HG03460 (cell line): ENCODE measurements at regions not wholly inside any gene's neighbourhood (a gene's known extent, or its start where the extent isn't known, plus 50 kb on each side); places are given as distances from the start of the nearest gene placed in this dataset.
"Not testable (repeated sequence)": the region's sequence is repeated elsewhere in the genome, so short reads cannot be mapped to it uniquely, and the experiment has no call there.

Source experiments
- ATAC-seq: cut with Tn5 transposase; IDR thresholded peaks from one replicate; pipeline ENCODE4 v1.9.1; 2021; ENCODE audit not compliant: unreplicated experiment

DNA sequence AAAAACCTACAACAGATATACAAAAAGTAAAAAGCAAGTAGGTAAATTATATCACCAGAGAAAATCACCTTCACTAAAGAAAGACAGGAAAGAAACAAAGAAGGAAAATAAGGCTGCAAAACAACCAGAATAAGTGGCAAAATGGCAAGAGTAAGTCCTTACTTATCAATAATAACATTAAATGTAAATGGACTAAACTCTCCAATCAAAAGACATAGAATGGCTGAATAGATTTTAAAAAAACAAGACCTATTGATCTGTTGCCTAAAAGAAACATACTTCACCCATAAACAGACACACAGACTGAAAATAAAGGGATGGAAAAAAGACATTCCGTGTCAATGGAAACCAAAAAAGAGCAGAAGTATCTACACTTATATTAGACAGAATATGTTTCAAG, 695.7 kb upstream of the FAT3 start:
- no peak for ATAC-seq

DNA sequence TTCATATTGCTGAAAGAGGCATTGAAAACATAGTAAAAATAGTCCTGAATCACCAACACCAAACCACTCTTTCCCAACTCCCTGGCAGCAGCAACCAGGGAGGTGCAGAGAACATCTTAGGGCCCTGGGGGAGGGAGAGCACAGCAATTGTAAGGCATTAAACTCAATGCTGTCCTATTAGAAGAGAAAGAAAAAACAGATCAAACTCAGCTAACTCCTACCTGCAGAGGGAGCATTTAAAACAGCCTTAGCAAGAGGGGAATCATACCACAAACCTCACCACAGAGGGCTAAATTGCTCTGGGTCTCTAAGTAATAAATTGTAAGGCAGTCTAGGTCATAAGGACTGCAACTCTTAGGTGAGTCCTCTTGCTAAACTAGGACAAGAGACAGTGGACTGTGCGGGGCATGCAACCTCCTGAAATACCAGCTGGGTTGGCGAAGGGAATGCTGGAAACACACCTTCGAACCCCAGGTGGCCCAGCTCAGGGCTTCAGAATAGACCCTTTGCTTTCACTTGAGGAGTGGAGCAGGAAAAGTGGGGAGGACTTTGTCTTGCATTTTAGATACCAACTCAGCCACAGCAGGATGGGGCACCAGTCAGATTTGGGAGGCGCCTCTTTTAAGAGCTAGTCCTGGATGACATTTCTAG, 697.1 kb upstream of the FAT3 start:
- no peak for ATAC-seq

GRCh38 chr11:91513734-91514133, 710.9 kb upstream of the FAT3 start:
- ATAC-seq, result no peak

- ATAC-seq, result no peak
These were observed 726.8 kb upstream of the FAT3 start for GRCh38 chr11:91497847-91498246.

DNA sequence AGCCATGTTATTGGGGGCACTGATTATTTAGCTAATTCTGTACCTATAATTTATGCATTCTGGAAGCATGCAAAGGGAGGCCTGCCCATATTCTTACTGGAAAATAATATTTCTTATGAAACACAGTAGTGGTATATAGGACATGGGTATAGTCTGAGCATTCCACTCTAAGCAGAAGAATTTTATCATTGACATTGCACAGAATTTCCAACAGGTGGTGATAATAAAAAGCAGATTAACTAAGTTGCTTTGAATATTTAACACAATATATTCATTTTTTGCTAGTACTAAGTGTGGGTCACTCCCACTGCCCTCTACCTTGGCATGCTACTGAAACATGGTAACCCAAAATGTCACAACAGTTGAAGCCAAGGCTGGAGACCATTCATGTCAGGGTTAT, 728.8 kb upstream of the FAT3 start:
- ATAC-seq, result no peak

DNA sequence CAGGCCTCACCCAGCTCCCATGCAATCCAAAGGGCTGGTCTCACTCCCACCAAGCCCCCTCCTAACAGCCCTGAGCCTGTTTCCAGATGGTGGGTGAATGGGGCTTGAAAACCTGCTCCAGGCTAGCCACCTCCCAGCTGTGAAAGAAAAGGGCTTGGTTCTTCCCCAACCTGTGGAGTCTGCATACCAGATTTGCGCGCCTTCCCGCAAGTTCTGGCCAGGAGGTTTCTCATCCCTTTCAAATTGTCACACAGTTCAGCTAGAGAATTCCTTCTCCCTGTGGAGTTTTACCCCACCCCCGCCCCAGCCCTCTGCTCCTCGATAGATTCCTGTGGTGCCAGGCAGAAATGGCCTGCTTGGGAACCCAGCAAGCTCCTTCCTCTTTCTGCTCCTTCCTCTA, 734.6 kb upstream of the FAT3 start:
- ATAC-seq, result no peak

DNA sequence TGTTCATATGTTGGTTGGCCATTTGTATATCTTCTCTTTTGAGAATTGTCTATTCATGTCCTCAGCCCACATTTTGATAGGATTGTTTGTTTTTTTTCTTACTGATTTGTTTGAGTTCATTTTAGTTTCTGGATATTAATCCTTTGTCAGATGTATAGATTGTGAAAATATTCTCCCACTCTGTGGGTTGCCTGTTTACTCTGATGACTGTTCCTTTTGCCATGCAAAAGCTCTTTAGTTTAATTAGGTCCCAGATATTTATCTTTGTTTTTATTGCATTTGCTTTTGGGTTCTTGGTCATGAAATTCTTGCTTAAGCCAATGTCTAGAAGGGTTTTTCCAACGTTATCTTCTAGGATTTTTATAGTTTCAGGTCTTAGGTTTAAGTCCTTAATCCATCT, 740.7 kb upstream of the FAT3 start:
- not testable (repeated sequence) for ATAC-seq

- ATAC-seq, result not testable (repeated sequence)
These were observed 742.7 kb upstream of the FAT3 start for GRCh38 chr11:91481875-91482274.

- ATAC-seq, result no peak
These were observed 754.0 kb upstream of the FAT3 start for GRCh38 chr11:91470656-91471055.

DNA sequence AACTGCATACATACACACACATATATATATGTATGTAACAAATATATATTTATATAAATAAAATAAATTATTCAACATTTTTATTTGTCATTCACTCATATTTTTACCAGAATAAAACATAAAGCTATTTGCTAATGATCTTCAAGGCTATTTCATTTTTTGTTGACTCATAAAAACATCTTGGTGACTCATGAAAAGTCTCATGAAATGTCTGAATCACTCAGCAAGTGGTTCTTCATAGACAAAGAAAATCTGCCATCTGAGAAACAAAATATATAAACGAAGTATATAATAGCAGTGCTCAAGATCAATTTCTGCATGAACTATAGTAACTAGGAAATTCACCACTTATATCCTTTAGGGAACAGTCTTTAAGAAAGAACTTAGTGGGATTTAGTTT, 764.8 kb upstream of the FAT3 start:
- ATAC-seq, result no peak

DNA sequence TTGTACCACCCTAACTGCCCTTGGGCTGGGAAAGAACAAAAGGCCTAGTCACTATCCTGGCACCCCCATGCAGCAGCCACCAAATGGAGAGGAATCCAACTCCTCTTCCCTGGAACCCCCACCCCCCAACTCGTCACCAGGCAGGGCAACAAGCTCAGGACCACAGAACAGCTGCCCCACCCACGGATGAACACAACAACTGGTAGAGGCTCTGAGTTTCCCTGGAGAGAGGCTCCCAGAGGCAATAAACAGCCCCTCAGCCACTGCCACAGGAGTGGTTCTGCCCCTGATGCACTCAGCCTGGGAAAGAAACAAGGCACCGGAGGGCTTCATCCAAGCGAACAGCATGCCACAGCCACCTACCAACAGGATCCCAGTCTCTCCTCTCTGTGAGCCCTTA, 778.4 kb upstream of the FAT3 start:
- ATAC-seq, result no peak

GRCh38 chr11:91435694-91436395, 788.8 kb upstream of the FAT3 start:
- no peak for ATAC-seq

DNA sequence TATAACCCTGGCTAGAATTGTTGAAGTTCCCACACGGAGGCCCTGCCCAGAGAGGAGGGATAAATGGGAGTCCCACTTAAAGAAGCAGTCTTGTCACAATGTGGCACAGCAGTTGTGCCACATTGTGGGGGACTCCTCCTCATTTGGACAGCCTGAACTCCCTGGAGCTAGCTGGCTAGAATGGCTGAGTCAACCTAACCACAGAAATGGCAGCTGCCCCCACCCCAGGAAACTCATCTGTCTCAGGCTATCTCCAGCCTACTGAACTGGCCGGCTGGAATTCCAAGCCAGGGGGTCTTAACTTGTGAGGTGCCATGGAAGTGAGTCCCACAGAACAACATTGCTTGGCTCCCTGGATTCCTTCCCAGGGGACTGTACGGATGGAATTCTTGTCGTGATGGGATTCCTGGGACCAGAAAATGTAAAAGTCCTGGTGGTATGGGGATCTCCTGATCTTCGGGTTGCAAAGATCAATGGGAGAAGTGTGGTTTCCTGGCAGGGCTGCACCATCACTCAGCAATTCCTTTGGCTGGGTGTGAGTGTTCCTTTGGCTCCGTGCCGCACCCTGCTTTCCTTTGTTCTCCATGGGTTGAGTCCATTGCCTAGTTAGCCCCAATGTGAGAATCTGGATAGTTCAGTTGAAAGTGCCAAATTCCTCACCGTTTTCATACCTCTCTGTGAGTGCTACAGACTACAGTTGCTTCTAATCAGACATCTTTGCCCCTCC, 791.2 kb upstream of the FAT3 start:
- no peak for ATAC-seq

DNA sequence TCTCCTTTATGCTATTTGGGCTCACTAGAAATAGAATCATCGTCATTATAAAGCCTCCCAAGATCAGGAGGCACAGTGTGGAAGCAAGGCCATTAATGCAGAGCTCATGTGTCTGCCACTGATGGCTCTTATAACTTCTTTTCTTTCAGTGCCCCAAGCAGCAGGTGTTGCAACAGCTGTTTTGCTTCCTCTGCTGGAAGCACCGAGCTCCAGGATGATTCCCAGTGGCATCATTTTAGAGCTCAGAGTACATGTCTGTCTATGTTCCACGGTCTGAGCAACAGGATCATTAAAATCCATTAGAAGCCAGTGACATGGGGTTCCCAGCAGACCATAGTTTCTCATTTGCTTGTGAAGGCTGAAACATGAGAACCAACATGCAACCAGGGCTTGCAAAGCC, 803.0 kb upstream of the FAT3 start:
- ATAC-seq, result no peak

DNA sequence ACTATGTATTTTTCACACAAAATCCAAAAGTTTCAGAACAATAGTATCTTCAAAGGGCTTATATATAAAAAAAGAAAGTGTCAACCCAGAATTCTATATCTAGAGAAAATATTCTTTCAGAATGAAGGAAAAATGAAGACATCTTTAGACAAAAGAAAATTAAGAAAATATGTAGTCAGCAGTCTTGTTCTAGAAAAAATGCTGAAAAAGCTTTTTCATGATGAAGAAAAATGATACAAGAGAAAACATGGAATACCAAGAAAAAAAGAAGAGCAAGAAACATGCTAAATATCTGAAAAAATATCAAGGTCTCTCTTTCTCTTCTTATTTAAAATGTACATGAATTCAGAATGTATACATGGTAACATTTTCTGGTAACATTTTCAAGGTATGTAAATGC, 816.8 kb upstream of the FAT3 start:
- no peak for ATAC-seq

- no peak for ATAC-seq
These were observed 818.6 kb upstream of the FAT3 start for GRCh38 chr11:91406009-91406408.

DNA sequence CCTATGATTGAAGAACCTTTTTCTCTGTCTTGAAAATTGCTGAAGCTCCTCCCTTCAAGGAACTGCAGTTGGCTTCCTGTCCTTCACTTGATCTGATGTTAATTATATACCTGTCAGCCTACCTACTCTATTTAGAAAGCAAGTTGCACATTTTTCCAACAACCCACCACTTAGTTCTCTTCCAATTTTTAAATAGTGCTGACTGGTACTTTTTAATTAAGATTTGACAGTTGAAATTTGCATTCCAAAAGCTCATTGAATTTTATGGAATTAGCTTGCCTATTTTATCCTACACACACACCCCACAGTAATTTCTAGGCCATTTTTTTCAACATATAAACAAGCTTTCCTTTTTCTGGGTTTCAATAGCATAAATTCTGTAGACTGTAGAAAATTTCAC, 820.3 kb upstream of the FAT3 start:
- no peak for ATAC-seq

DNA sequence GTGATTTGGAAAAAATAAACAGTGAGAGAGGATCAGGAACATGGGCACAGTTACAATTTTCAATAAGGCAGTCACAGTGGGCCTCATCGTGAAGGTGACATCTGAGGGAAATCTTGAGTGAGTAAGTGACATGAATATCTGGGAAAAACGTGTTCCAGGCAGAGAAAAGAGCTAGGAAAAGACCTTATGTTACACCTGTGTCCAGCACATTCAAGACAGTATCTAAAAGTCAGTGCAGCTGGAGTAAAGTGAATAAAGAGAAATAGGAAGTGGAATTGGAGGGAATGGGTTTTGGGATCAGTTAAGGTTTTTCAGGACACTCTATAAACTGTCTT, 827.5 kb upstream of the FAT3 start:
- ATAC-seq, result no peak

- ATAC-seq, result no peak
These were observed 828.1 kb upstream of the FAT3 start for GRCh38 chr11:91396236-91397133.

DNA sequence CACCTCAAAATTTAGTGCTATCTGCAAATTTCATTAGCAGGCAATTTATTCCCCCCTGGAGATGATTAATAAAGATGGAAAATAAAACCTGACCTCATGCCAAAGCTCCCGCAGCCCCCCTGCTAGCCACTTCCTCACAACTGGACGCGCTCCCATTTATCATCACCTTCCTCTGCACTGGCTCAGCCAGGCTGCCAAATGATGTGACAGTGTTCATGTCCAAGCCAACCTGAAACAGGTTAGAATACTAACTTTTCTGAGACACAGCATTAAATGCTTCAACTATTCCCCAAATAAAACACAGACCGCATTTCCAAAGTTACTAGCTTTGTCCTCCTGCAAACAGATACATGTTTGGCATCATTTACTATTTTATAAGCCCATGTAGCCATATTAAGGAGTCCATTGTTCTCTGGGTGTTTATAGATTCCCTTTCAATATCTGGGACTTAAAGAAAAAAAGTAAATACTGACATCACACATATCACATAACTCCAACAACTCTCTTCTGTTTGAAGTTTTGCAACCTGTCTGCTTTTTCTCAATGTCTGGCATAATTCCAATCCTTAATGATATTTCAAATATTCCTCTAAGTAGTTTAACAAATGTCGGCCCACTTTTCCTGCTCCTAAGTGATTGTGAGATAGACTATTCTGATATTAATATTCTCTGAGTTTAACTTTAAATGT, 829.7 kb upstream of the FAT3 start:
- ATAC-seq, result no peak
